ENCODE measurements at regions not wholly inside any gene's neighbourhood (a gene's known extent, or its start where the extent isn't known, plus 50 kb on each side); places are given as distances from the start of the nearest gene placed in this dataset.
"Not testable (repeated sequence)": the region's sequence is repeated elsewhere in the genome, so short reads cannot be mapped to it uniquely, and the experiment has no call there.

DNA sequence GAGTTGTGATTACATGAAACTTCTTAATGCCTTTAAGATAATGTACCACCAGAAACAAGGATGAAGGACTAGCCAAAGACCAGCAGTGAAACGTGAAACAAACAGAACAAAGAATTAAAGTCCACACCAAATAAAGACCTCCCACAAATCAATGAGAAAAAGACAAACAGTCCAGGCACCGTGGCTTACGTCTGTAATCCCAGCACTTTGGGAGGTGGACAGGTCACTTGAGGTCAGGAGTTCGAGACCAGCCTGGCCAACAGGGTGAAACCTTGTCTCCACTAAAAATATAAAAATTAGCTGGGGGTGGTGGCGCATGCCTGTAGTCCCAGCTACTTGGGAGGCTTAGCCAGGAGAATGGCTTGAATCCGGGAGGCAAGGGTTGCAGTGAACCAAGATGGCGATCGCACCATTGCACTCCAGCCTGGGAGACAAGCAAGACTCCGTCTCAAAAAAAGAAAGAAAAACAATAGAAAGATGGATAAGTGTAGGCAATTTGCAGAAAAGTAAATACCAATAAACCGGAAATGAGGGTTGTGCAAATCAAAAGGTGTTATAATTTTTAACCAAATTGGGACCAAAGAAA is 167.8 kb upstream of the GRK3 start:
- no peaks in the 10 kb centered on the region for H3K27me3 ChIP-seq (ENCODE audit: control insufficient read depth, insufficient read depth, low read length)
- TF ChIP-seq, protein P1, sequence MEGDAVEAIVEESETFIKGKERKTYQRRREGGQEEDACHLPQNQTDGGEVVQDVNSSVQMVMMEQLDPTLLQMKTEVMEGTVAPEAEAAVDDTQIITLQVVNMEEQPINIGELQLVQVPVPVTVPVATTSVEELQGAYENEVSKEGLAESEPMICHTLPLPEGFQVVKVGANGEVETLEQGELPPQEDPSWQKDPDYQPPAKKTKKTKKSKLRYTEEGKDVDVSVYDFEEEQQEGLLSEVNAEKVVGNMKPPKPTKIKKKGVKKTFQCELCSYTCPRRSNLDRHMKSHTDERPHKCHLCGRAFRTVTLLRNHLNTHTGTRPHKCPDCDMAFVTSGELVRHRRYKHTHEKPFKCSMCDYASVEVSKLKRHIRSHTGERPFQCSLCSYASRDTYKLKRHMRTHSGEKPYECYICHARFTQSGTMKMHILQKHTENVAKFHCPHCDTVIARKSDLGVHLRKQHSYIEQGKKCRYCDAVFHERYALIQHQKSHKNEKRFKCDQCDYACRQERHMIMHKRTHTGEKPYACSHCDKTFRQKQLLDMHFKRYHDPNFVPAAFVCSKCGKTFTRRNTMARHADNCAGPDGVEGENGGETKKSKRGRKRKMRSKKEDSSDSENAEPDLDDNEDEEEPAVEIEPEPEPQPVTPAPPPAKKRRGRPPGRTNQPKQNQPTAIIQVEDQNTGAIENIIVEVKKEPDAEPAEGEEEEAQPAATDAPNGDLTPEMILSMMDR (IDR thresholded peaks at IDR 0.05; ENCODE audit: insufficient read depth, low read depth, low read length), result no peak
- no peak for DNase-seq (ENCODE audit: low read depth)
- H3K36me3 ChIP-seq (ENCODE audit: control insufficient read depth, insufficient read depth, low read length), result no peaks in the 10 kb centered on the region
- H3K4me3 ChIP-seq (ENCODE audit: low read depth, low read length), result no peak overlapping the region
- ChIA-PET POLR2A (no interaction called here), CTCF (no interaction called here)

DNA sequence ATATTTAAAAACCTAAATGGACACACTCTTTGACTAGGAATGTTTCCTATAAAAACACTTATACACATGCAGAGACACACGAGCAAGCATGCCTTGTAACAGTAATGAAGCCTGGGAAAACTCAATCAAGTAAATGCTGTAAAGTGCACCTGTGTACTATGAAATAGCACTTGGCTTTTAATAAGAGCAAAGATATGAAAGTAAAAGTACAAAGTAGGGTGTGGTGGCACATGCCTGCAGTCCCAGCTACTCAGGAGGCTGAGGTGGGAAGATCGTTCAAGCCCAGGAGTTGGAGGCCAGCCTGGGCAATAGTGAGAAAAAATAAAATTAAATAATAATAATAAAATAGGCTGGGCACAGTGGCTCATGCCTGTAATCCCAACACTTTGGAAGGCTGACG is 166.9 kb upstream of the GRK3 start:
- POLR2A ChIA-PET, result no interaction called here
- CTCF ChIA-PET, result interaction anchor here (0.7 to 1.1 kb wide), 2 partner anchors 24 to 35 kb away, joined by 3 read pairs; no protein-coding TSS in a partner anchor

DNA sequence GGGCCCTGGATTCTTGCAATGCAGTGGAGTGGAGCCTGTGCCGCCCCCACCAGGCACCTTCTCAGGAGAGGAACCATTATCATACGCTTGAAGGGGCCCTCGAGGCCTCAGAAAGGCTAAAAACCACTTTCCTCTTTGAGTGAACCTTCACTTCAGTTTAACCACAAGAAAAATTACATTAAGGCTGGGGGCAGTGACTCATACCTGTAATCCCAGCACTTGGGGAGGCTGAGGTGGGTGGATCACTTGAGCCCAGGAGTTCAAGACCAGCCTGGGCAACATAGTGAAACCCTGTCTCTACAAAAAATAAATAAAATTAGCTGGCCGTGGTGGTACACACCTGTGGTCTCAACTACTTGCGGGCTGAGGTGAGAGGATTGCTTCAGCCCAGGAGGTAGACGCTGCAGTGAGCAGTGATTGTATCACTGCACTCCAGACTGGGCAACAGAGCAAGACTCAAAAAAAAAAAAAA is 165.8 kb upstream of the GRK3 start:
- H3K27me3 ChIP-seq (ENCODE audit: control insufficient read depth, insufficient read depth, low read length); POLR2A ChIA-PET; H3K36me3 ChIP-seq (ENCODE audit: control insufficient read depth, insufficient read depth, low read length); CTCF ChIA-PET; DNase-seq (ENCODE audit: low read depth); H3K4me3 ChIP-seq (ENCODE audit: low read depth, low read length): not testable (repeated sequence)

More for the DNA sequence above, 166.9 kb upstream of the GRK3 start:
- H3K4me3 ChIP-seq (ENCODE audit: low read depth, low read length), result no peak overlapping the region
- no peaks in the 10 kb centered on the region for H3K27me3 ChIP-seq (ENCODE audit: control insufficient read depth, insufficient read depth, low read length)
- no peaks in the 10 kb centered on the region for H3K36me3 ChIP-seq (ENCODE audit: control insufficient read depth, insufficient read depth, low read length)
- no peak for DNase-seq (ENCODE audit: low read depth)
- TF ChIP-seq, protein P1 (IDR thresholded peaks at IDR 0.05; ENCODE audit: insufficient read depth, low read depth, low read length), result no peak

DNA sequence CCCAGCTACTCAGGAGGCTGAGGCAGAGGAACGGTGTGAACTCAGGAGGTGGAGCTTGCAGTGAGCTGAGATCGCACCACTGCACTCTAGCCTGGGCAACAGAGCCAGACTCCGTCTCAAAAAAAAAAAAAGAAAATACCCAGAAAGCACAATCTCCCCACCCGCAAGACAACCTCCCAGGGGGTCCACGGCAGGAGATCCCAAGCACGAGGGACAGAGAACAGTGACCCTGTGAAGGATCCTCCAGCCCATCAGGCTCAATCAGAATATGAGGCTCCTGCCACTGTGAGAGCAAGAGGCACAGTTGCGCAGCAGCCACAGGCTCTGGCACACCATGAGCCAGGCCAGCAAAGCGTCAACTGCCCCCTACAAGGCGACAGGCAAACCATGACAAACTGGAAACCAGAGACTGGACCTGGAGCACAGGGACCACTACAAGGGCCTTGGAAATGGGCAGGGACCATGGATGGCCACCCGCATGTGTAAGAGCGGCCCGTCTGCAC is 164.8 kb upstream of the GRK3 start:
- ChIA-PET POLR2A (no interaction called here), CTCF (no interaction called here)
- TF ChIP-seq, protein P1 (IDR thresholded peaks at IDR 0.05; ENCODE audit: insufficient read depth, low read depth, low read length), result no peak
- no peak for DNase-seq (ENCODE audit: low read depth)
- no peaks in the 10 kb centered on the region for H3K36me3 ChIP-seq (ENCODE audit: control insufficient read depth, insufficient read depth, low read length)
- no peak overlapping the region for H3K4me3 ChIP-seq (ENCODE audit: low read depth, low read length)
- no peaks in the 10 kb centered on the region for H3K27me3 ChIP-seq (ENCODE audit: control insufficient read depth, insufficient read depth, low read length)

DNA sequence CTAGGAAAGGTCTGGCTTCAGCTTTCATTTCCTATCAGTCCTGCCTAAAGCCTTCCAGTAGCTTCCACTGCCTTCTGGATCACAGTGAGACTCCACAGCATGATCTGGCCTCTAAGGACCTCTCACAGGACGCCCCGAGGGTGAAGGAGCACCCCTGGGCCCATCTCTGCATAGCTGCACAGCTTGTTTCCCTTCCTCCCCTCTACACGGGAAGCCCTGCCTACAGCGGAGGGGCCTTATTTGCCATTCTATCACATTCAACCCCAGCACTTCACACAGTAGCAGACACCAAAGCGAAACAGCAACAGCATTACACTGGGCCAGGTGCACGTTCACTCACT is 162.3 kb upstream of the GRK3 start:
- no peaks in the 10 kb centered on the region for H3K27me3 ChIP-seq (ENCODE audit: control insufficient read depth, insufficient read depth, low read length)
- H3K36me3 ChIP-seq (ENCODE audit: control insufficient read depth, insufficient read depth, low read length), result no peaks in the 10 kb centered on the region
- ChIA-PET POLR2A (no interaction called here), CTCF (no interaction called here)
- H3K4me3 ChIP-seq (ENCODE audit: low read depth, low read length), result no peak overlapping the region
- TF ChIP-seq, protein P1 (IDR thresholded peaks at IDR 0.05; ENCODE audit: insufficient read depth, low read depth, low read length), result no peak
- DNase-seq (ENCODE audit: low read depth), result no peak

Measured in BJ (cell line).